ENCODE measurements at regions not wholly inside any gene's neighbourhood (a gene's known extent, or its start where the extent isn't known, plus 50 kb on each side); places are given as distances from the start of the nearest gene placed in this dataset.

GRCh38 chr16:85366031-85366763 lies 246.9 kb upstream of the GSE1 start:
- H3K9me3 ChIP-seq: no peaks in the 10 kb centered on the region
- H3K4me3 ChIP-seq: no peak overlapping the region
- H3K36me3 ChIP-seq: no peaks in the 10 kb centered on the region
- no peaks in the 10 kb centered on the region for H3K27me3 ChIP-seq
- DNase-seq: no peak
- in situ Hi-C loops (cut with MboI; ENCODE audit: low pct_ligation_motif_present in 1 of 4, low pct_unique_long_range_greater_than_20kb in 1 of 4, low sequenced_read_pairs in 3 of 4): no loop called here
- H3K27ac ChIP-seq: peak overlapping the region; percentile 60 to 81 (median 72)
- WGBS, 2 donors (ENCODE audit: low coverage in 1 of 2): 49 to 80% methylated on average over 2 to 22 of the region's 22 CpGs
- H3K4me1 ChIP-seq: peaks cover 23 to 45% (median 36%) of the 10 kb centered on the region in 4 donors
- intact Hi-C loops (cut with DNase I; ENCODE audit: low total_unique reads): no loop called here
- TF ChIP-seq POLR2A (IDR thresholded peaks at IDR 0.05) (no peak), CTCF (IDR thresholded peaks at IDR 0.05) (no peak), POLR2AphosphoS5 (IDR thresholded peaks at IDR 0.05) (no peak), EP300 (IDR thresholded peaks at IDR 0.05; ENCODE audit: low read depth) (no peak)

GRCh38 chr16:85367485-85367884 lies 245.6 kb upstream of the GSE1 start:
- Histone ChIP-seq H3K27me3 (no peaks in the 10 kb centered on the region), H3K27ac (peak overlapping the region in 3 of 4 donors; percentile 4 to 81 (median 60)), H3K36me3 (no peaks in the 10 kb centered on the region), H3K4me1 (peaks cover 28 to 55% (median 36%) of the 10 kb centered on the region in 4 donors), H3K9me3 (no peaks in the 10 kb centered on the region), H3K4me3 (no peak overlapping the region)
- 86 to 87% methylated on average over 3 to 12 of the region's 12 CpGs for WGBS, 2 donors (ENCODE audit: low coverage in 1 of 2)
- no peak for DNase-seq
- in situ Hi-C loops (cut with MboI; ENCODE audit: low pct_ligation_motif_present in 1 of 4, low pct_unique_long_range_greater_than_20kb in 1 of 4, low sequenced_read_pairs in 3 of 4) (no loop called here), intact Hi-C loops (cut with DNase I; ENCODE audit: low total_unique reads) (no loop called here)
- TF ChIP-seq EP300 (IDR thresholded peaks at IDR 0.05; ENCODE audit: low read depth): no peak
- TF ChIP-seq CTCF (IDR thresholded peaks at IDR 0.05): no peak
- no peak for TF ChIP-seq POLR2AphosphoS5 (IDR thresholded peaks at IDR 0.05)
- no peak for TF ChIP-seq POLR2A (IDR thresholded peaks at IDR 0.05)

- WGBS, 2 donors (ENCODE audit: low coverage in 1 of 2): 40 to 82% methylated on average over 1 to 7 of the region's 7 CpGs
- H3K27ac ChIP-seq: no peak overlapping the region
- in situ Hi-C loops (cut with MboI; ENCODE audit: low pct_ligation_motif_present in 1 of 4, low pct_unique_long_range_greater_than_20kb in 1 of 4, low sequenced_read_pairs in 3 of 4): no loop called here
- DNase-seq: no peak
- H3K4me1 ChIP-seq: peaks cover 39 to 62% (median 40%) of the 10 kb centered on the region in 4 donors
- intact Hi-C loops (cut with DNase I; ENCODE audit: low total_unique reads): no loop called here
- no peaks in the 10 kb centered on the region for H3K27me3 ChIP-seq
- TF ChIP-seq EP300 (IDR thresholded peaks at IDR 0.05; ENCODE audit: low read depth) (no peak), CTCF (IDR thresholded peaks at IDR 0.05) (no peak), POLR2AphosphoS5 (IDR thresholded peaks at IDR 0.05) (no peak)
- no peaks in the 10 kb centered on the region for H3K36me3 ChIP-seq
- no peak overlapping the region for H3K4me3 ChIP-seq
- H3K9me3 ChIP-seq: no peaks in the 10 kb centered on the region
These were observed 244.1 kb upstream of the GSE1 start for GRCh38 chr16:85369060-85369459.

- Histone ChIP-seq H3K9me3 (no peaks in the 10 kb centered on the region), H3K27me3 (no peaks in the 10 kb centered on the region), H3K4me1 (peaks cover 39 to 53% (median 40%) of the 10 kb centered on the region in 4 donors), H3K36me3 (no peaks in the 10 kb centered on the region), H3K4me3 (no peak overlapping the region), H3K27ac (peak overlapping the region; percentile 51 to 79 (median 78))
- intact Hi-C loops (cut with DNase I; ENCODE audit: low total_unique reads) (no loop called here), in situ Hi-C loops (cut with MboI; ENCODE audit: low pct_ligation_motif_present in 1 of 4, low pct_unique_long_range_greater_than_20kb in 1 of 4, low sequenced_read_pairs in 3 of 4) (no loop called here)
- DNase-seq: peak; percentile 76
- WGBS, 2 donors (ENCODE audit: low coverage in 1 of 2): 44% methylated on average over 19 of the region's 20 CpGs; no CpG with 5 or more reads in 1 of the 2 donors
- no peak for TF ChIP-seq POLR2AphosphoS5 (IDR thresholded peaks at IDR 0.05)
- peak; percentile 75 to 87 (median 79) for TF ChIP-seq CTCF (IDR thresholded peaks at IDR 0.05)
- TF ChIP-seq EP300 (IDR thresholded peaks at IDR 0.05; ENCODE audit: low read depth): no peak
These were observed 243.2 kb upstream of the GSE1 start for GRCh38 chr16:85369741-85370528.
